Thyroid gland (tissue), 4 donors: ENCODE measurements at regions not wholly inside any gene's neighbourhood (a gene's known extent, or its start where the extent isn't known, plus 50 kb on each side); places are given as distances from the start of the nearest gene placed in this dataset.

Source experiments
- CTCF ChIP-seq, 6 experiments: fragments of 200-600 bp in 3 of 6; fragments of 450-650 bp in 3 of 6; sonication (generic) in 3 of 6; IDR thresholded peaks; one replicate each; pipeline ENCODE4 v1.5.1; 2016 to 2019; ENCODE audit warnings: antibody characterized with exemption in 6 of 6, mild to moderate bottlenecking in 2 of 6, inconsistent platforms in 1 of 6, moderate library complexity in 1 of 6
- POLR2A ChIP-seq, 2 donors: fragments of 450-650 bp; IDR thresholded peaks; one replicate each; pipeline ENCODE4 v1.6.1; 2017; ENCODE audit warnings: antibody characterized with exemption in 2 of 2, mild to moderate bottlenecking in 2 of 2, moderate library complexity in 1 of 2

- no peak for TF ChIP-seq CTCF (IDR thresholded peaks at IDR 0.05)
- TF ChIP-seq POLR2A (IDR thresholded peaks at IDR 0.05): no peak
These were observed 151.4 kb downstream of the ACKR3 start for GRCh38 chr2:236720974-236721540.
